ENCODE measurements at regions not wholly inside any gene's neighbourhood (a gene's known extent, or its start where the extent isn't known, plus 50 kb on each side); places are given as distances from the start of the nearest gene placed in this dataset.

DNA sequence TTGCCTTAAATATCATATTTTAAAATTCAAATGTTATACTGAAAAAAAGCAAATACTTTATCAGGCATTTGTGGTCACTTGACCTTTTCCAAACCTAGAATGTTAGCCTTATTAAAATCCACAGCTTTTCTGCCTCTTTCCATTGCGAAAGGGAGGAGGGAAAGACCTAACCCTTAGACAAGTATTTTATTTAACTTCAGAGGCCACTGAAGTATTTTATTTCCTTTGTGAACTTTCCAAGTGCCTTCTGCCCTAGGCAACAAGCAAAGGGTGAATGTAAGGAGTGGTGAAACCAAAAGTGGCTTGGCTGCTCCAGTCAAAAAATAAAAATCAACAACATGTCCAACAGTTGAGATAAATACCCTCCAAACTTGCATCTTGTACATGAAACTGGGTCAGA is 376.1 kb downstream of the EFNA5 start (continued):
- TF ChIP-seq, protein P1, sequence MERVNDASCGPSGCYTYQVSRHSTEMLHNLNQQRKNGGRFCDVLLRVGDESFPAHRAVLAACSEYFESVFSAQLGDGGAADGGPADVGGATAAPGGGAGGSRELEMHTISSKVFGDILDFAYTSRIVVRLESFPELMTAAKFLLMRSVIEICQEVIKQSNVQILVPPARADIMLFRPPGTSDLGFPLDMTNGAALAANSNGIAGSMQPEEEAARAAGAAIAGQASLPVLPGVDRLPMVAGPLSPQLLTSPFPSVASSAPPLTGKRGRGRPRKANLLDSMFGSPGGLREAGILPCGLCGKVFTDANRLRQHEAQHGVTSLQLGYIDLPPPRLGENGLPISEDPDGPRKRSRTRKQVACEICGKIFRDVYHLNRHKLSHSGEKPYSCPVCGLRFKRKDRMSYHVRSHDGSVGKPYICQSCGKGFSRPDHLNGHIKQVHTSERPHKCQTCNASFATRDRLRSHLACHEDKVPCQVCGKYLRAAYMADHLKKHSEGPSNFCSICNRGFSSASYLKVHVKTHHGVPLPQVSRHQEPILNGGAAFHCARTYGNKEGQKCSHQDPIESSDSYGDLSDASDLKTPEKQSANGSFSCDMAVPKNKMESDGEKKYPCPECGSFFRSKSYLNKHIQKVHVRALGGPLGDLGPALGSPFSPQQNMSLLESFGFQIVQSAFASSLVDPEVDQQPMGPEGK (CRISPR knock-in tag; IDR thresholded peaks at IDR 0.05; ENCODE audit: borderline replicate concordance), result no peak

GRCh38 chr5:107294211-107294550 is 376.6 kb downstream of the EFNA5 start:
- TF ChIP-seq, protein P1 (CRISPR knock-in tag; IDR thresholded peaks at IDR 0.05; ENCODE audit: borderline replicate concordance), result no peak
- TF ChIP-seq PPARA (CRISPR knock-in tag; IDR thresholded peaks at IDR 0.05; ENCODE audit: borderline replicate concordance) (no peak), RARB (CRISPR knock-in tag; IDR thresholded peaks at IDR 0.05) (no peak), ZNF70 (CRISPR knock-in tag; IDR thresholded peaks at IDR 0.05) (no peak), ZNF565 (CRISPR knock-in tag; conservative IDR thresholded peaks at IDR 0.05; ENCODE audit: low read depth) (no peak), ZNF8 (CRISPR knock-in tag; IDR thresholded peaks at IDR 0.05) (no peak), CSDC2 (CRISPR knock-in tag; IDR thresholded peaks at IDR 0.05) (no peak), ARNTL (CRISPR knock-in tag; IDR thresholded peaks at IDR 0.05; ENCODE audit: borderline replicate concordance, low read depth) (no peak), OSR1 (CRISPR knock-in tag; IDR thresholded peaks at IDR 0.05) (no peak), ESRRG (CRISPR knock-in tag; IDR thresholded peaks at IDR 0.05) (no peak), BACH2 (CRISPR knock-in tag; IDR thresholded peaks at IDR 0.05; ENCODE audit: borderline replicate concordance) (no peak), ZFP3 (CRISPR knock-in tag; IDR thresholded peaks at IDR 0.05) (no peak)

DNA sequence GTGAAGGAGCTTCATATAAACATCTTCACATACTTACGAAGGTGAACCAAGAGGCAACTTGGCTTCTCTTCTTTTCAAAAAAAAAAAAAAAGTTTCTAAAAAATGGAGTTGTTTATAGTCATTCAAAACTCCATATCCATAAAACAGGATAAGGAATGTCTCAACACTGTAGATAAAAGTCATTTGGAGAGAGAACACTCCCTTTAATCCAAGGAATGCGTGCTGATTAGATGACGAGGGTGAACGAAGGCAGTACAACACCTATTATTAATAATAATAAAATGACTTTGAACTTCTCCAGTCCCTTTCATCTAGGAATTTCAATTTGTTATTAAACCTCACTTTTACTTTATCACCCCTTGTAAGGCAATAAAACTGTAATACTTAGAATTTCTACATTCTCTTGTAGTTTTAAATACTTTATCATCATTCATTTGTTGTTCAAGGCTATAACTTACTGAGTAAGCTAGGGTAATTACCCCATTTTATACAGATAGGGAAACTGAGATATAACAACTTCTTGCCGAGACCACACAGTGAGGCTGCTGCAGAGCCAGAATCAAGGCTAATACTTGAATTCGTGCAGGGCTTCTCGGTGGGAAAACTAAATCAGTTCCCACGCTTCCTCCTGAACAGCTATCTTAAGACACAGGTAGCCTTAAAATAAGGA is 377.1 kb downstream of the EFNA5 start:
- TF ChIP-seq PPARA (CRISPR knock-in tag; IDR thresholded peaks at IDR 0.05; ENCODE audit: borderline replicate concordance), result no peak
- no peak for TF ChIP-seq ISL1 (CRISPR knock-in tag; IDR thresholded peaks at IDR 0.05)
- ATAC-seq, result no peak

More at GRCh38 chr5:107294211-107294550, 376.6 kb downstream of the EFNA5 start:
- ATAC-seq, result no peak

DNA sequence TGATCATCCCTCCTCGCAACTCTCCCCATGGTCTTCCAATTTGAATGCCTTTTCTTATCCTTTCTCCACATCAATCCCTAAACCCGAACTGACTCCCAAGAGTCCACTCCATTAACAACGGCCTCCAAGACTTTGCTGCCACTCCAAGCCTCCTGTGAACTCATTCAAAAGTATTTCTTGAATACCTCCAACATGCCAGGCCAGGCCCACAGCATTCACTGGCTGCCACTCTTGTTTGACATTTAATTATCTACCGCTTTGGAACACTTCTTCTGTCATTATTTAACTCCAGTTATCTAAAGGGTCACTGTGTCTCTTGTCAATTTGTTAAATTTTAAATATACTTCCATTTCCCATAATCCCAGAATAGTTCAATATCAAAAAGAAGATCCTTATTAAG is 378.9 kb downstream of the EFNA5 start:
- TF ChIP-seq TCF4 (CRISPR knock-in tag; IDR thresholded peaks at IDR 0.05; ENCODE audit: borderline replicate concordance) (no peak), ZFP30 (CRISPR knock-in tag; IDR thresholded peaks at IDR 0.05) (no peak), ARNTL (CRISPR knock-in tag; IDR thresholded peaks at IDR 0.05; ENCODE audit: borderline replicate concordance, low read depth) (no peak), ZFP3 (CRISPR knock-in tag; IDR thresholded peaks at IDR 0.05) (no peak)
- TF ChIP-seq, protein P2, sequence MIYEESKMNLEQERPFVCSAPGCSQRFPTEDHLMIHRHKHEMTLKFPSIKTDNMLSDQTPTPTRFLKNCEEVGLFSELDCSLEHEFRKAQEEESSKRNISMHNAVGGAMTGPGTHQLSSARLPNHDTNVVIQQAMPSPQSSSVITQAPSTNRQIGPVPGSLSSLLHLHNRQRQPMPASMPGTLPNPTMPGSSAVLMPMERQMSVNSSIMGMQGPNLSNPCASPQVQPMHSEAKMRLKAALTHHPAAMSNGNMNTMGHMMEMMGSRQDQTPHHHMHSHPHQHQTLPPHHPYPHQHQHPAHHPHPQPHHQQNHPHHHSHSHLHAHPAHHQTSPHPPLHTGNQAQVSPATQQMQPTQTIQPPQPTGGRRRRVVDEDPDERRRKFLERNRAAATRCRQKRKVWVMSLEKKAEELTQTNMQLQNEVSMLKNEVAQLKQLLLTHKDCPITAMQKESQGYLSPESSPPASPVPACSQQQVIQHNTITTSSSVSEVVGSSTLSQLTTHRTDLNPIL (CRISPR knock-in tag; IDR thresholded peaks at IDR 0.05; ENCODE audit: low read depth), result no peak
- ATAC-seq, result no peak

GRCh38 chr5:107290780-107291398 is 379.8 kb downstream of the EFNA5 start:
- ATAC-seq, result no peak

More at GRCh38 chr5:107290780-107291398, 379.8 kb downstream of the EFNA5 start:
- TF ChIP-seq SNAI2 (CRISPR knock-in tag; IDR thresholded peaks at IDR 0.05) (no peak), ISL1 (CRISPR knock-in tag; IDR thresholded peaks at IDR 0.05) (no peak), ARNTL (CRISPR knock-in tag; IDR thresholded peaks at IDR 0.05; ENCODE audit: borderline replicate concordance, low read depth) (no peak), PPARA (CRISPR knock-in tag; IDR thresholded peaks at IDR 0.05; ENCODE audit: borderline replicate concordance) (no peak), ZFP30 (CRISPR knock-in tag; IDR thresholded peaks at IDR 0.05) (no peak), BACH2 (CRISPR knock-in tag; IDR thresholded peaks at IDR 0.05; ENCODE audit: borderline replicate concordance) (no peak), ZC3H10 (CRISPR knock-in tag; IDR thresholded peaks at IDR 0.05) (no peak), TCF4 (CRISPR knock-in tag; IDR thresholded peaks at IDR 0.05; ENCODE audit: borderline replicate concordance) (no peak), ESRRG (CRISPR knock-in tag; IDR thresholded peaks at IDR 0.05) (no peak), ZNF565 (CRISPR knock-in tag; conservative IDR thresholded peaks at IDR 0.05; ENCODE audit: low read depth) (no peak), GLIS3 (CRISPR knock-in tag; IDR thresholded peaks at IDR 0.05) (no peak)
- TF ChIP-seq, protein P3, sequence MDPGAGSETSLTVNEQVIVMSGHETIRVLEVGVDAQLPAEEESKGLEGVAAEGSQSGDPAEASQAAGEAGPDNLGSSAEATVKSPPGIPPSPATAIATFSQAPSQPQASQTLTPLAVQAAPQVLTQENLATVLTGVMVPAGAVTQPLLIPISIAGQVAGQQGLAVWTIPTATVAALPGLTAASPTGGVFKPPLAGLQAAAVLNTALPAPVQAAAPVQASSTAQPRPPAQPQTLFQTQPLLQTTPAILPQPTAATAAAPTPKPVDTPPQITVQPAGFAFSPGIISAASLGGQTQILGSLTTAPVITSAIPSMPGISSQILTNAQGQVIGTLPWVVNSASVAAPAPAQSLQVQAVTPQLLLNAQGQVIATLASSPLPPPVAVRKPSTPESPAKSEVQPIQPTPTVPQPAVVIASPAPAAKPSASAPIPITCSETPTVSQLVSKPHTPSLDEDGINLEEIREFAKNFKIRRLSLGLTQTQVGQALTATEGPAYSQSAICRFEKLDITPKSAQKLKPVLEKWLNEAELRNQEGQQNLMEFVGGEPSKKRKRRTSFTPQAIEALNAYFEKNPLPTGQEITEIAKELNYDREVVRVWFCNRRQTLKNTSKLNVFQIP (CRISPR knock-in tag; IDR thresholded peaks at IDR 0.05; ENCODE audit: borderline replicate concordance, low read depth), result no peak
- TF ChIP-seq, protein P2 (CRISPR knock-in tag; IDR thresholded peaks at IDR 0.05; ENCODE audit: low read depth), result no peak
- TF ChIP-seq, protein P4, sequence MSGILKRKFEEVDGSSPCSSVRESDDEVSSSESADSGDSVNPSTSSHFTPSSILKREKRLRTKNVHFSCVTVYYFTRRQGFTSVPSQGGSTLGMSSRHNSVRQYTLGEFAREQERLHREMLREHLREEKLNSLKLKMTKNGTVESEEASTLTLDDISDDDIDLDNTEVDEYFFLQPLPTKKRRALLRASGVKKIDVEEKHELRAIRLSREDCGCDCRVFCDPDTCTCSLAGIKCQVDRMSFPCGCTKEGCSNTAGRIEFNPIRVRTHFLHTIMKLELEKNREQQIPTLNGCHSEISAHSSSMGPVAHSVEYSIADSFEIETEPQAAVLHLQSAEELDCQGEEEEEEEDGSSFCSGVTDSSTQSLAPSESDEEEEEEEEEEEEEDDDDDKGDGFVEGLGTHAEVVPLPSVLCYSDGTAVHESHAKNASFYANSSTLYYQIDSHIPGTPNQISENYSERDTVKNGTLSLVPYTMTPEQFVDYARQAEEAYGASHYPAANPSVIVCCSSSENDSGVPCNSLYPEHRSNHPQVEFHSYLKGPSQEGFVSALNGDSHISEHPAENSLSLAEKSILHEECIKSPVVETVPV (CRISPR knock-in tag; IDR thresholded peaks at IDR 0.05), result no peak
